Testis (tissue), 2 donors: ENCODE measurements at regions not wholly inside any gene's neighbourhood (a gene's known extent, or its start where the extent isn't known, plus 50 kb on each side); places are given as distances from the start of the nearest gene placed in this dataset.

Experiments used
- DNase-seq: peaks from one replicate; pipeline ENCODE4 v3.0.0-alpha.2; 2019
- H3K27ac ChIP-seq, 2 donors: fragments of 200-600 bp; sonication (generic); one replicate each; pipeline ENCODE4 v1.5.1; 2019
- H3K27me3 ChIP-seq: fragments of 200-600 bp; sonication (generic); one replicate; pipeline ENCODE4 v1.5.1; 2019
- H3K36me3 ChIP-seq: fragments of 200-600 bp; sonication (generic); one replicate; pipeline ENCODE4 v1.5.1; 2017; ENCODE audit warnings: low read depth; ENCODE audit errors: missing control alignments
- H3K4me1 ChIP-seq: fragments of 200-600 bp; sonication (generic); one replicate; pipeline ENCODE4 v1.5.1; 2019
- H3K4me3 ChIP-seq, 2 donors: fragments of 200-600 bp; sonication (generic); one replicate each; pipeline ENCODE4 v1.5.1; 2017 to 2019
- H3K9me3 ChIP-seq: fragments of 200-600 bp; sonication (generic); one replicate; pipeline ENCODE4 v1.5.1; 2017
- CTCF ChIP-seq, 3 experiments: fragments of 450-650 bp in 2 of 3; fragments of 200-600 bp in 1 of 3; sonication (generic) in 1 of 3; IDR thresholded peaks; one replicate each; pipeline ENCODE4 v1.5.1; 2016 to 2019; ENCODE audit warnings: antibody characterized with exemption in 3 of 3, mild to moderate bottlenecking in 2 of 3, moderate library complexity in 1 of 3
- POLR2A ChIP-seq: fragments of 450-650 bp; IDR thresholded peaks from one replicate; pipeline ENCODE4 v1.6.1; 2017; ENCODE audit warnings: antibody characterized with exemption, mild to moderate bottlenecking, moderate library complexity
- WGBS, 2 donors: methylation state at CpG; one replicate each; pipeline ENCODE4 v1.1.5; 2018; 5-methylcytosine and 5-hydroxymethylcytosine counted together
- intact Hi-C: fragments of 100-400 bp; cut with DNase I; formaldehyde crosslinking; loops from one replicate; pipeline ENCODE4 v1.15.1; 2023; ENCODE audit warnings: low total_unique reads

GRCh38 chr17:14458724-14459123 lies 157.8 kb downstream of the HS3ST3B1 start:
- Histone ChIP-seq H3K27ac (no peak overlapping the region), H3K4me1 (no peaks in the 10 kb centered on the region), H3K27me3 (no peaks in the 10 kb centered on the region), H3K9me3 (no peaks in the 10 kb centered on the region), H3K4me3 (no peak overlapping the region), H3K36me3 (no peaks in the 10 kb centered on the region)
- 64 to 71% methylated on average over 3 of the region's 3 CpGs for WGBS, 2 donors
- TF ChIP-seq CTCF (IDR thresholded peaks at IDR 0.05) (no peak), POLR2A (no peak)
- DNase-seq: no peak
- intact Hi-C loops: no loop called here

- Histone ChIP-seq H3K4me3 (no peak overlapping the region), H3K9me3 (no peaks in the 10 kb centered on the region), H3K27me3 (no peaks in the 10 kb centered on the region), H3K36me3 (no peaks in the 10 kb centered on the region), H3K27ac (no peak overlapping the region), H3K4me1 (no peaks in the 10 kb centered on the region)
- TF ChIP-seq CTCF (IDR thresholded peaks at IDR 0.05): no peak
- no peak for TF ChIP-seq POLR2A
- no peak for DNase-seq
- WGBS, 2 donors: 94 to 95% methylated on average over 4 of the region's 4 CpGs
- intact Hi-C loops: no loop called here
Measured at GRCh38 chr17:14454746-14455145, 153.9 kb downstream of the HS3ST3B1 start.

GRCh38 chr17:14452856-14453255 lies 152.0 kb downstream of the HS3ST3B1 start:
- no peaks in the 10 kb centered on the region for H3K9me3 ChIP-seq
- intact Hi-C loops: no loop called here
- no peak overlapping the region for H3K27ac ChIP-seq
- no peak overlapping the region for H3K4me3 ChIP-seq
- no peaks in the 10 kb centered on the region for H3K27me3 ChIP-seq
- no peaks in the 10 kb centered on the region for H3K4me1 ChIP-seq
- no peak for DNase-seq
- 82 to 83% methylated on average over 1 of the region's 1 CpG for WGBS, 2 donors
- no peaks in the 10 kb centered on the region for H3K36me3 ChIP-seq
- TF ChIP-seq POLR2A (no peak), CTCF (IDR thresholded peaks at IDR 0.05) (no peak)

- Histone ChIP-seq H3K27me3 (no peaks in the 10 kb centered on the region), H3K36me3 (no peaks in the 10 kb centered on the region), H3K27ac (no peak overlapping the region), H3K4me1 (no peaks in the 10 kb centered on the region), H3K9me3 (no peaks in the 10 kb centered on the region), H3K4me3 (no peak overlapping the region)
- DNase-seq: no peak
- WGBS, 2 donors: 25 to 52% methylated on average over 10 to 11 of the region's 11 CpGs
- intact Hi-C loops: no loop called here
- no peak for TF ChIP-seq POLR2A
- no peak for TF ChIP-seq CTCF (IDR thresholded peaks at IDR 0.05)
Measured at GRCh38 chr17:14451729-14452191, 150.9 kb downstream of the HS3ST3B1 start.

- no peak overlapping the region for H3K4me3 ChIP-seq
- intact Hi-C loops: no loop called here
- H3K36me3 ChIP-seq: no peaks in the 10 kb centered on the region
- no peaks in the 10 kb centered on the region for H3K9me3 ChIP-seq
- TF ChIP-seq CTCF (IDR thresholded peaks at IDR 0.05): no peak
- TF ChIP-seq POLR2A: no peak
- no peak for DNase-seq
- H3K4me1 ChIP-seq: no peaks in the 10 kb centered on the region
- no peaks in the 10 kb centered on the region for H3K27me3 ChIP-seq
- no peak overlapping the region for H3K27ac ChIP-seq
- WGBS, 2 donors: 82 to 87% methylated on average over 2 of the region's 2 CpGs
Measured at GRCh38 chr17:14448818-14449217, 147.9 kb downstream of the HS3ST3B1 start.
